ENCODE measurements at regions not wholly inside any gene's neighbourhood (a gene's known extent, or its start where the extent isn't known, plus 50 kb on each side); places are given as distances from the start of the nearest gene placed in this dataset.

- TF ChIP-seq FOXM1 (IDR thresholded peaks at IDR 0.05; ENCODE audit: borderline replicate concordance) (no peak), NFRKB (IDR thresholded peaks at IDR 0.05) (no peak), FOXA1 (IDR thresholded peaks at IDR 0.05) (no peak), ZNF384 (IDR thresholded peaks at IDR 0.05) (no peak), SUZ12 (IDR thresholded peaks at IDR 0.05) (no peak), HDGF (IDR thresholded peaks at IDR 0.05; ENCODE audit: borderline replicate concordance) (no peak), ELF4 (IDR thresholded peaks at IDR 0.05) (no peak)
These were observed 100.6 kb downstream of the CRYAA start for GRCh38 chr21:43269440-43269839.

Data from HEK293T (cell line).